ENCODE measurements at regions not wholly inside any gene's neighbourhood (a gene's known extent, or its start where the extent isn't known, plus 50 kb on each side); places are given as distances from the start of the nearest gene placed in this dataset.

DNA sequence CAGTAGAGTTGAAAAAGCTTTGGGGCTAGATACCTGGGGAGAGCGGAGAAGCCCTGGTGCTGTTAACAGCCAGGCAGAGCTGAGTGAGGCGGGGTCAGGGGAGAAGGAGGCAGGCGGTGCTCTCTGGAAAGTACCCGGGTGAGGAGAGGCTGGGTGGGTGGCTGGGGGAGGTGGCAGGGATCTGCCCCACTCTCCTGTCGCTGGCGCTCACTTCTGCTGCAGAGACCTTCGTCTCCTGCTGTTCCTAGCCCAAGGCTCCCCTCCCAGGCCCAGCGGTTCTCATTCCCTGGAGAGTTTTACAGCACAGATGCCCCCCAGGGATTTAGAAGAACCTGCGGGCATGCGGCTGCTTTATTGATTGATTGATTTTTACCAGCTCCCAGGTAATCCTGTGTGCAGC is 302.8 kb downstream of the IRF8 start:
- TF ChIP-seq POLR2A (IDR thresholded peaks at IDR 0.05; ENCODE audit: low read depth, low read length), result no peak
- no peak for TF ChIP-seq GATA2 (IDR thresholded peaks at IDR 0.05; ENCODE audit: insufficient read depth, insufficient read length, low read depth, low read length)

Data from endothelial cell of umbilical vein (primary cell).